ENCODE measurements at regions not wholly inside any gene's neighbourhood (a gene's known extent, or its start where the extent isn't known, plus 50 kb on each side); places are given as distances from the start of the nearest gene placed in this dataset.

GRCh38 chr13:97520061-97520460, 86.1 kb downstream of the RAP2A start:
- peaks cover 4% of the 10 kb centered on the region for H3K27me3 Mint-ChIP-seq (ENCODE audit: low read depth)
- H3K4me1 Mint-ChIP-seq (ENCODE audit: low read depth) = no peaks in the 10 kb centered on the region
- H3K27ac Mint-ChIP-seq (ENCODE audit: unreplicated experiment) = no peak overlapping the region
- no peak for TF ChIP-seq CTCF (IDR thresholded peaks at IDR 0.05)
- H3K36me3 Mint-ChIP-seq (ENCODE audit: low read depth) = no peaks in the 10 kb centered on the region
- DNase-seq (ENCODE audit: low spot score) = no peak
- H3K9me3 Mint-ChIP-seq (ENCODE audit: low read depth) = no peaks in the 10 kb centered on the region
- H3K4me3 Mint-ChIP-seq (ENCODE audit: unreplicated experiment) = no peak overlapping the region

GRCh38 chr13:97520866-97521265, 86.9 kb downstream of the RAP2A start:
- Mint-ChIP-seq H3K9me3 (ENCODE audit: low read depth) (no peaks in the 10 kb centered on the region), H3K36me3 (ENCODE audit: low read depth) (no peaks in the 10 kb centered on the region), H3K4me3 (ENCODE audit: unreplicated experiment) (no peak overlapping the region), H3K27ac (ENCODE audit: unreplicated experiment) (no peak overlapping the region), H3K27me3 (ENCODE audit: low read depth) (peaks cover 4% of the 10 kb centered on the region), H3K4me1 (ENCODE audit: low read depth) (no peaks in the 10 kb centered on the region)
- no peak for TF ChIP-seq CTCF (IDR thresholded peaks at IDR 0.05)
- no peak for DNase-seq (ENCODE audit: low spot score)

GRCh38 chr13:97521726-97522125, 87.8 kb downstream of the RAP2A start:
- TF ChIP-seq CTCF (IDR thresholded peaks at IDR 0.05) = no peak
- Mint-ChIP-seq H3K36me3 (ENCODE audit: low read depth) (no peaks in the 10 kb centered on the region), H3K4me3 (ENCODE audit: unreplicated experiment) (no peak overlapping the region), H3K27me3 (ENCODE audit: low read depth) (peaks cover 5% of the 10 kb centered on the region), H3K27ac (ENCODE audit: unreplicated experiment) (no peak overlapping the region), H3K4me1 (ENCODE audit: low read depth) (no peaks in the 10 kb centered on the region), H3K9me3 (ENCODE audit: low read depth) (no peaks in the 10 kb centered on the region)
- DNase-seq (ENCODE audit: low spot score) = no peak

GRCh38 chr13:97522243-97522642, 88.3 kb downstream of the RAP2A start:
- Mint-ChIP-seq H3K4me1 (ENCODE audit: low read depth) (no peaks in the 10 kb centered on the region), H3K27ac (ENCODE audit: unreplicated experiment) (no peak overlapping the region), H3K27me3 (ENCODE audit: low read depth) (peaks cover 5% of the 10 kb centered on the region), H3K4me3 (ENCODE audit: unreplicated experiment) (no peak overlapping the region), H3K36me3 (ENCODE audit: low read depth) (no peaks in the 10 kb centered on the region), H3K9me3 (ENCODE audit: low read depth) (no peaks in the 10 kb centered on the region)
- no peak for DNase-seq (ENCODE audit: low spot score)
- TF ChIP-seq CTCF (IDR thresholded peaks at IDR 0.05) = no peak

- peaks cover 2% of the 10 kb centered on the region for H3K27me3 Mint-ChIP-seq (ENCODE audit: low read depth)
Observed at GRCh38 chr13:97526556-97526955, 92.6 kb downstream of the RAP2A start.

More at GRCh38 chr13:97526556-97526955, 92.6 kb downstream of the RAP2A start:
- no peak overlapping the region for H3K27ac Mint-ChIP-seq (ENCODE audit: unreplicated experiment)
- DNase-seq (ENCODE audit: low spot score) = no peak
- H3K36me3 Mint-ChIP-seq (ENCODE audit: low read depth) = no peaks in the 10 kb centered on the region
- H3K9me3 Mint-ChIP-seq (ENCODE audit: low read depth) = peaks cover 3% of the 10 kb centered on the region
- no peak overlapping the region for H3K4me3 Mint-ChIP-seq (ENCODE audit: unreplicated experiment)
- no peak for TF ChIP-seq CTCF (IDR thresholded peaks at IDR 0.05)
- H3K4me1 Mint-ChIP-seq (ENCODE audit: low read depth) = no peaks in the 10 kb centered on the region

Measured in chondrocyte (in vitro differentiated cells).